GM12878 (cell line): ENCODE measurements at regions not wholly inside any gene's neighbourhood (a gene's known extent, or its start where the extent isn't known, plus 50 kb on each side); places are given as distances from the start of the nearest gene placed in this dataset.

ENCODE experiments used
- ATAC-seq: fragments of 200-7000 bp; cut with Tn5 transposase; 3 replicates; pipeline ENCODE4 v1.9.1; 2020; ENCODE audit warnings: mild to moderate bottlenecking, moderate library complexity
- BruUV-seq: library from RNA; stranded (reverse); fragments of 400-500 nt; replicated peaks from 2 replicates; lab custom pipeline; 2021; lab: Mats Ljungman, UMichigan
- CTCF ChIA-PET: fragments of 300-600 bp; sonication (Branson Sonifier 250); formaldehyde crosslinking; extraction: SDS; loops from one replicate; lab custom pipeline; 2021; ENCODE audit warnings: inconsistent platforms; lab: Yijun Ruan, JAX
- POLR2A ChIA-PET: fragments of 350-600 bp; formaldehyde crosslinking; extraction: SDS; loops from one replicate; lab custom pipeline; 2021; ENCODE audit warnings: inconsistent platforms; lab: Charles Lee
- RAD21 ChIA-PET: fragments of 300-600 bp; sonication (Branson Sonifier 250); formaldehyde crosslinking; loops from one replicate; lab custom pipeline; 2023; ENCODE audit warnings: antibody characterized with exemption; ENCODE audit not compliant: unreplicated experiment; lab: Charles Lee
- SMC1A ChIA-PET: fragments of 300-600 bp; sonication (Branson Sonifier 250); formaldehyde crosslinking; loops from one replicate; lab custom pipeline; 2023; ENCODE audit not compliant: unreplicated experiment, uncharacterized antibody; lab: Charles Lee
- DNase-seq: peaks from one replicate; pipeline ENCODE4 v3.0.0-alpha.2; 2011; ENCODE audit warnings: low read depth, low spot score
- FAIRE-seq: peaks from 3 replicates; lab custom pipeline; 2011; peaks lifted over from hg19 to GRCh38; lab: Jason Lieb, UNC
- H2AFZ ChIP-seq: 2 replicates; pipeline ENCODE4 v1.6.0; 2011; ENCODE audit warnings: low read depth, low read length, control low read depth; ENCODE audit not compliant: control insufficient read depth
- H3K27ac ChIP-seq: 2 replicates; pipeline ENCODE4 v1.5.1; 2011; ENCODE audit warnings: control low read depth; ENCODE audit not compliant: control insufficient read depth, insufficient read depth
- H3K27me3 ChIP-seq, 2 experiments: replicated peaks in 1 of 2; 2 replicates each; pipeline versions ENCODE4 v1.6.0 to v1.6.1; 2011; ENCODE audit warnings: low read length in 1 of 2; ENCODE audit not compliant: control insufficient read depth in 2 of 2, insufficient read depth in 2 of 2
- H3K36me3 ChIP-seq, 2 experiments: 2 replicates each; pipeline ENCODE4 v1.5.1; 2011; ENCODE audit warnings: low read length in 1 of 2; ENCODE audit not compliant: control insufficient read depth in 2 of 2, insufficient read depth in 2 of 2
- H3K4me1 ChIP-seq: 2 replicates; pipeline ENCODE4 v1.6.1; 2011; ENCODE audit warnings: mild to moderate bottlenecking, low read length, moderate library complexity, mixed read lengths; ENCODE audit not compliant: control insufficient read depth, insufficient read depth
- H3K4me2 ChIP-seq: 2 replicates; pipeline ENCODE4 v1.6.0; 2011; ENCODE audit warnings: control low read depth; ENCODE audit not compliant: control insufficient read depth, insufficient read depth
- H3K4me3 ChIP-seq: fragments of 200-600 bp; sonication (generic); 2 replicates; pipeline ENCODE4 v1.5.1; 2016
- H3K79me2 ChIP-seq: 2 replicates; pipeline ENCODE4 v1.6.0; 2011; ENCODE audit warnings: low read length; ENCODE audit not compliant: control insufficient read depth, insufficient read depth
- H3K9ac ChIP-seq: 2 replicates; pipeline ENCODE4 v1.8.0; 2011; ENCODE audit warnings: low read length, control low read depth, mixed read lengths; ENCODE audit not compliant: control insufficient read depth, insufficient read depth
- H3K9me3 ChIP-seq: replicated peaks from 3 replicates; pipeline ENCODE4 v1.5.1; 2011; ENCODE audit warnings: mild to moderate bottlenecking, low read length; ENCODE audit not compliant: control insufficient read depth, insufficient read depth
- H4K20me1 ChIP-seq: 2 replicates; pipeline ENCODE4 v1.6.0; 2011; ENCODE audit not compliant: control insufficient read depth, insufficient read depth
- BHLHE40 ChIP-seq, 2 experiments: fragments of 450-650 bp in 1 of 2; IDR thresholded peaks; 2 replicates each; pipeline ENCODE4 v1.6.1; 2011 to 2017; ENCODE audit warnings: low read depth in 2 of 2, borderline replicate concordance in 1 of 2, improper control_type of control experiment in 1 of 2, low read length in 1 of 2, mild to moderate bottlenecking in 1 of 2
- KLF5 ChIP-seq: fragments of 450-650 bp; IDR thresholded peaks from 2 replicates; pipeline ENCODE4 v1.6.1; 2014; ENCODE audit warnings: mild to moderate bottlenecking; ENCODE audit not compliant: partially characterized antibody
- RFX5 ChIP-seq: IDR thresholded peaks from 2 replicates; pipeline ENCODE4 v1.6.1; 2011; ENCODE audit warnings: low read depth, low read length, improper control_type of control experiment
- ZBED1 ChIP-seq: IDR thresholded peaks from 2 replicates; pipeline ENCODE4 v1.6.1; 2016; ENCODE audit warnings: borderline replicate concordance
- ZNF207 ChIP-seq: fragments of 450-650 bp; IDR thresholded peaks from 2 replicates; pipeline ENCODE4 v1.6.1; 2014; ENCODE audit warnings: antibody characterized with exemption, mild to moderate bottlenecking, borderline replicate concordance
- ZNF622 ChIP-seq: fragments of 450-650 bp; IDR thresholded peaks from 2 replicates; pipeline ENCODE4 v1.6.1; 2017; ENCODE audit warnings: mild to moderate bottlenecking, inconsistent platforms
- WGBS: methylation state at CpG from one replicate; pipeline ENCODE4 v1.1.6; 2016; ENCODE audit warnings: low lambda C conversion rate; ENCODE audit not compliant: insufficient replicate concordance, insufficient coverage; ENCODE audit errors: missing lambda C conversion rate; 5-methylcytosine and 5-hydroxymethylcytosine counted together
- in situ Hi-C: fragments of 300-500 bp; cut with MboI; formaldehyde crosslinking; loops from 9 replicates; pipeline ENCODE4 v1.14.3; 2018; ENCODE audit warnings: mixed read lengths
- intact Hi-C: fragments of 100-400 bp; cut with micrococcal nuclease; formaldehyde crosslinking; loops from one replicate; pipeline ENCODE4 v1.14.2; 2022; ENCODE audit not compliant: unreplicated experiment
- TF ChIP-seq, protein P1 (sequence below): fragments of 450-650 bp; IDR thresholded peaks from 2 replicates; pipeline ENCODE4 v1.6.1; 2017; ENCODE audit warnings: mild to moderate bottlenecking
- TF ChIP-seq, protein P2 (sequence below): fragments of 450-650 bp; IDR thresholded peaks from 2 replicates; pipeline ENCODE4 v1.6.1; 2016; ENCODE audit warnings: mild to moderate bottlenecking, moderate library complexity, borderline replicate concordance
- TF ChIP-seq, protein P3 (sequence below): fragments of 450-650 bp; IDR thresholded peaks from 2 replicates; pipeline ENCODE4 v1.6.1; 2017; ENCODE audit warnings: antibody characterized with exemption, mild to moderate bottlenecking, moderate library complexity
- TF ChIP-seq, protein P4 (sequence below): IDR thresholded peaks from 2 replicates; pipeline ENCODE4 v1.6.1; 2011; ENCODE audit warnings: low read depth, low read length, improper control_type of control experiment, borderline replicate concordance

DNA sequence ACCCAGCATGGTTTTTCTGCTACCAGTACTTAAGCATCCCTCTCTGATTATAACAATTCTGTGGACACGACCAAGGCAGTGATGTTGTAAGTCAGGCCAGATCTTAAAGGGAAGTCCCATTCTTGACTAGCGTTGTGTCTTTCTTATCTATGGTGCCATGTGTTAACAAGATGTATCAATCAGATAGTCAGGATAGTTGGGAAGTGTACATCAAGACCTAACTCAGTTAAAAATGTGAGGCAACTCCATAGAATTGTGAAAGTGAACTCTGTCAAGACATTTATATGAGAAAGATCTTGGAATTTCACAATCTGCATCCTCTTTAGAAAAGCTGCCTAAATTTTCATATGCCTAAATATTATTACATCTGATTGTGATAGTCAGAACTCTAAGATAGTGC is 341.7 kb upstream of the SEMA3D start:
- intact Hi-C loops = no loop called here
- no peak overlapping the region for H3K27ac ChIP-seq
- ATAC-seq (no peak), DNase-seq (no peak), FAIRE-seq (no peak)
- H3K4me1 ChIP-seq = no peaks in the 10 kb centered on the region
- H3K36me3 ChIP-seq = no peaks in the 10 kb centered on the region
- H3K9me3 ChIP-seq = no peaks in the 10 kb centered on the region
- SMC1A ChIA-PET = interaction anchor here (1.3 kb wide), 1 partner anchor 24 kb away, joined by 3 read pairs; no protein-coding TSS in a partner anchor
- no peak overlapping the region for H3K9ac ChIP-seq
- TF ChIP-seq ZNF207 (no peak), BHLHE40 (IDR thresholded peaks at IDR 0.05; ENCODE audit: borderline replicate concordance in 1 of 2, low read depth in 2 of 2, low read length in 1 of 2) (no peak), ZBED1 (no peak), ZNF622 (no peak), RFX5 (no peak), KLF5 (no peak)
- TF ChIP-seq, protein P1, sequence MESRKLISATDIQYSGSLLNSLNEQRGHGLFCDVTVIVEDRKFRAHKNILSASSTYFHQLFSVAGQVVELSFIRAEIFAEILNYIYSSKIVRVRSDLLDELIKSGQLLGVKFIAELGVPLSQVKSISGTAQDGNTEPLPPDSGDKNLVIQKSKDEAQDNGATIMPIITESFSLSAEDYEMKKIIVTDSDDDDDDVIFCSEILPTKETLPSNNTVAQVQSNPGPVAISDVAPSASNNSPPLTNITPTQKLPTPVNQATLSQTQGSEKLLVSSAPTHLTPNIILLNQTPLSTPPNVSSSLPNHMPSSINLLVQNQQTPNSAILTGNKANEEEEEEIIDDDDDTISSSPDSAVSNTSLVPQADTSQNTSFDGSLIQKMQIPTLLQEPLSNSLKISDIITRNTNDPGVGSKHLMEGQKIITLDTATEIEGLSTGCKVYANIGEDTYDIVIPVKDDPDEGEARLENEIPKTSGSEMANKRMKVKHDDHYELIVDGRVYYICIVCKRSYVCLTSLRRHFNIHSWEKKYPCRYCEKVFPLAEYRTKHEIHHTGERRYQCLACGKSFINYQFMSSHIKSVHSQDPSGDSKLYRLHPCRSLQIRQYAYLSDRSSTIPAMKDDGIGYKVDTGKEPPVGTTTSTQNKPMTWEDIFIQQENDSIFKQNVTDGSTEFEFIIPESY = no peak
- TF ChIP-seq, protein P2, sequence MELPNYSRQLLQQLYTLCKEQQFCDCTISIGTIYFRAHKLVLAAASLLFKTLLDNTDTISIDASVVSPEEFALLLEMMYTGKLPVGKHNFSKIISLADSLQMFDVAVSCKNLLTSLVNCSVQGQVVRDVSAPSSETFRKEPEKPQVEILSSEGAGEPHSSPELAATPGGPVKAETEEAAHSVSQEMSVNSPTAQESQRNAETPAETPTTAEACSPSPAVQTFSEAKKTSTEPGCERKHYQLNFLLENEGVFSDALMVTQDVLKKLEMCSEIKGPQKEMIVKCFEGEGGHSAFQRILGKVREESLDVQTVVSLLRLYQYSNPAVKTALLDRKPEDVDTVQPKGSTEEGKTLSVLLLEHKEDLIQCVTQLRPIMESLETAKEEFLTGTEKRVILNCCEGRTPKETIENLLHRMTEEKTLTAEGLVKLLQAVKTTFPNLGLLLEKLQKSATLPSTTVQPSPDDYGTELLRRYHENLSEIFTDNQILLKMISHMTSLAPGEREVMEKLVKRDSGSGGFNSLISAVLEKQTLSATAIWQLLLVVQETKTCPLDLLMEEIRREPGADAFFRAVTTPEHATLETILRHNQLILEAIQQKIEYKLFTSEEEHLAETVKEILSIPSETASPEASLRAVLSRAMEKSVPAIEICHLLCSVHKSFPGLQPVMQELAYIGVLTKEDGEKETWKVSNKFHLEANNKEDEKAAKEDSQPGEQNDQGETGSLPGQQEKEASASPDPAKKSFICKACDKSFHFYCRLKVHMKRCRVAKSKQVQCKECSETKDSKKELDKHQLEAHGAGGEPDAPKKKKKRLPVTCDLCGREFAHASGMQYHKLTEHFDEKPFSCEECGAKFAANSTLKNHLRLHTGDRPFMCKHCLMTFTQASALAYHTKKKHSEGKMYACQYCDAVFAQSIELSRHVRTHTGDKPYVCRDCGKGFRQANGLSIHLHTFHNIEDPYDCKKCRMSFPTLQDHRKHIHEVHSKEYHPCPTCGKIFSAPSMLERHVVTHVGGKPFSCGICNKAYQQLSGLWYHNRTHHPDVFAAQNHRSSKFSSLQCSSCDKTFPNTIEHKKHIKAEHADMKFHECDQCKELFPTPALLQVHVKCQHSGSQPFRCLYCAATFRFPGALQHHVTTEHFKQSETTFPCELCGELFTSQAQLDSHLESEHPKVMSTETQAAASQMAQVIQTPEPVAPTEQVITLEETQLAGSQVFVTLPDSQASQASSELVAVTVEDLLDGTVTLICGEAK = no peak
- TF ChIP-seq, protein P3, sequence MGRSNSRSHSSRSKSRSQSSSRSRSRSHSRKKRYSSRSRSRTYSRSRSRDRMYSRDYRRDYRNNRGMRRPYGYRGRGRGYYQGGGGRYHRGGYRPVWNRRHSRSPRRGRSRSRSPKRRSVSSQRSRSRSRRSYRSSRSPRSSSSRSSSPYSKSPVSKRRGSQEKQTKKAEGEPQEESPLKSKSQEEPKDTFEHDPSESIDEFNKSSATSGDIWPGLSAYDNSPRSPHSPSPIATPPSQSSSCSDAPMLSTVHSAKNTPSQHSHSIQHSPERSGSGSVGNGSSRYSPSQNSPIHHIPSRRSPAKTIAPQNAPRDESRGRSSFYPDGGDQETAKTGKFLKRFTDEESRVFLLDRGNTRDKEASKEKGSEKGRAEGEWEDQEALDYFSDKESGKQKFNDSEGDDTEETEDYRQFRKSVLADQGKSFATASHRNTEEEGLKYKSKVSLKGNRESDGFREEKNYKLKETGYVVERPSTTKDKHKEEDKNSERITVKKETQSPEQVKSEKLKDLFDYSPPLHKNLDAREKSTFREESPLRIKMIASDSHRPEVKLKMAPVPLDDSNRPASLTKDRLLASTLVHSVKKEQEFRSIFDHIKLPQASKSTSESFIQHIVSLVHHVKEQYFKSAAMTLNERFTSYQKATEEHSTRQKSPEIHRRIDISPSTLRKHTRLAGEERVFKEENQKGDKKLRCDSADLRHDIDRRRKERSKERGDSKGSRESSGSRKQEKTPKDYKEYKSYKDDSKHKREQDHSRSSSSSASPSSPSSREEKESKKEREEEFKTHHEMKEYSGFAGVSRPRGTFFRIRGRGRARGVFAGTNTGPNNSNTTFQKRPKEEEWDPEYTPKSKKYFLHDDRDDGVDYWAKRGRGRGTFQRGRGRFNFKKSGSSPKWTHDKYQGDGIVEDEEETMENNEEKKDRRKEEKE = no peak
- TF ChIP-seq, protein P4, sequence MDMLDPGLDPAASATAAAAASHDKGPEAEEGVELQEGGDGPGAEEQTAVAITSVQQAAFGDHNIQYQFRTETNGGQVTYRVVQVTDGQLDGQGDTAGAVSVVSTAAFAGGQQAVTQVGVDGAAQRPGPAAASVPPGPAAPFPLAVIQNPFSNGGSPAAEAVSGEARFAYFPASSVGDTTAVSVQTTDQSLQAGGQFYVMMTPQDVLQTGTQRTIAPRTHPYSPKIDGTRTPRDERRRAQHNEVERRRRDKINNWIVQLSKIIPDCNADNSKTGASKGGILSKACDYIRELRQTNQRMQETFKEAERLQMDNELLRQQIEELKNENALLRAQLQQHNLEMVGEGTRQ = no peak
- no peak overlapping the region for H3K4me3 ChIP-seq
- no peak overlapping the region for H2AFZ ChIP-seq
- no peaks in the 10 kb centered on the region for H4K20me1 ChIP-seq
- RAD21 ChIA-PET = no interaction called here
- in situ Hi-C loops = no loop called here
- BruUV-seq = no TSS peak
- WGBS = 0% methylated on average over 2 of the region's 2 CpGs
- H3K79me2 ChIP-seq = no peaks in the 10 kb centered on the region
- no peaks in the 10 kb centered on the region for H3K27me3 ChIP-seq
- no peak overlapping the region for H3K4me2 ChIP-seq
- CTCF ChIA-PET = no interaction called here
- POLR2A ChIA-PET = no interaction called here
